ENCODE measurements at regions not wholly inside any gene's neighbourhood (a gene's known extent, or its start where the extent isn't known, plus 50 kb on each side); places are given as distances from the start of the nearest gene placed in this dataset.

DNA sequence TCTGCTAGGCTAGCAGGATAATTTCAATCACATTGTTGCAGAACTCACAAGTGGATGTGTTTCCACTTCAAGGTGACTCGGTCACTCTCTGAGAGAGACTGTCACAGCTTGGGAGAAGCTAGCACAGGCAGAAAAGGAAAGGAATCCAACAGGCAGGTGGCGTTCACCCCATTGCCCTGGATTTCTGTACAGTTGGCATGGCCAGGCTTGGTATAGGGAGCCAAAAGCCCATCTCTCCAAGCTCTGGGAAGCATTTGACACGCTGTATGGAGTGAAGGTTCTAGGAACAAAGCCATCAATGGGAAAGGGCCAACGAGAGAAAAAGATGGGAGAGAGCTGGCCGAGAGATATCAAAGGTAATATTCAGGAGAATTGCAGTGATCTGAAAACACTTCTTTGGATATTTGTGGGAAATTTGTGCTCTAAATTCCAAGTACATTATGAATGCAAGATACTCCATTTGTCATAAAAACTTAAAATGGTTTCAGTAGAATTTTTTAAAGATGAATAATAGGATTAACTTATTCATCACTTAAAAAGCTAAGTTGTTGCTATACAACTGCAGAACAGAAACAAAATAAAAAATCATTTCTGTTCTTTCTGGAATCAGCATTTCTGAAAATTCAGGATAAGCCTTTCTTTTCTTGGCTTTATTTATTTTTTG is 223.5 kb upstream of the NTM start:
- no peaks in the 10 kb centered on the region for H3K4me1 ChIP-seq
- intact Hi-C loops (cut with DNase I), result no loop called here
- H3K4me3 ChIP-seq, result no peak overlapping the region
- H3K27me3 ChIP-seq, result no peaks in the 10 kb centered on the region
- ATAC-seq (no peak), DNase-seq (no peak)
- 34% methylated on average over 5 of the region's 5 CpGs for WGBS (ENCODE audit: insufficient coverage, low coverage, low lambda C conversion rate, missing lambda C conversion rate)
- TF ChIP-seq CTCF (IDR thresholded peaks at IDR 0.05), result no peak
- no peak for TF ChIP-seq POLR2A (IDR thresholded peaks at IDR 0.05)
- no peaks in the 10 kb centered on the region for H3K36me3 ChIP-seq
- H3K9me3 ChIP-seq, result no peaks in the 10 kb centered on the region
- no peak overlapping the region for H3K27ac ChIP-seq

- H3K36me3 ChIP-seq, result no peaks in the 10 kb centered on the region
- DNase-seq (no peak), ATAC-seq (no peak)
- no peaks in the 10 kb centered on the region for H3K4me1 ChIP-seq
- WGBS (ENCODE audit: insufficient coverage, low coverage, low lambda C conversion rate, missing lambda C conversion rate), result 31% methylated on average over 7 of the region's 7 CpGs
- H3K4me3 ChIP-seq, result no peak overlapping the region
- no peak overlapping the region for H3K27ac ChIP-seq
- TF ChIP-seq CTCF (IDR thresholded peaks at IDR 0.05) (no peak), POLR2A (IDR thresholded peaks at IDR 0.05) (no peak)
- H3K9me3 ChIP-seq, result no peaks in the 10 kb centered on the region
- H3K27me3 ChIP-seq, result no peaks in the 10 kb centered on the region
- intact Hi-C loops (cut with DNase I), result no loop called here
Observed at GRCh38 chr11:131154351-131154750, 216.1 kb upstream of the NTM start.

DNA sequence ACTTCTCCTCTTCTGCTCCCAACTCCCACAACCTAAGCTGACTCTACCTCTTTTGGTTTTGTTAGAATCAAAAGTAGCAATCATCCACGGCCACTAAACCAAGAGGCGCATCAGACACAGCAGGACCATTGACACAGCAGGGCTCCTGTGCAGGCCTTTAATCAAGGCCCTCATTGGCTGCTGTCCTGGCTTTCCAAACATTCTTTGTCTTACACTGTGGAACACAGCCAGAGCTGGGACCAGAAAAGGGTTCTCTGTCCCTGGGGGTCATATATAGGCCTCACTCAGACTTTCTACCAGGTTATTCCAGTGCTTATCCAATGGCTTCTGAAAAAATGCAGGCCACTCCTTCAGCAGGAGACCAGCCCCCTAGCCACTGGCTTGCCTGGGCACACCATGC is 212.7 kb upstream of the NTM start:
- H3K27me3 ChIP-seq, result no peaks in the 10 kb centered on the region
- WGBS (ENCODE audit: insufficient coverage, low coverage, low lambda C conversion rate, missing lambda C conversion rate), result 74% methylated on average over 2 of the region's 2 CpGs
- TF ChIP-seq POLR2A (IDR thresholded peaks at IDR 0.05) (no peak), CTCF (IDR thresholded peaks at IDR 0.05) (no peak)
- intact Hi-C loops (cut with DNase I), result no loop called here
- no peaks in the 10 kb centered on the region for H3K4me1 ChIP-seq
- no peak overlapping the region for H3K4me3 ChIP-seq
- H3K27ac ChIP-seq, result no peak overlapping the region
- H3K9me3 ChIP-seq, result no peaks in the 10 kb centered on the region
- H3K36me3 ChIP-seq, result no peaks in the 10 kb centered on the region
- ATAC-seq (no peak), DNase-seq (no peak)

GRCh38 chr11:131160846-131161245 is 209.6 kb upstream of the NTM start:
- TF ChIP-seq POLR2A (IDR thresholded peaks at IDR 0.05) (no peak), CTCF (IDR thresholded peaks at IDR 0.05) (no peak)
- H3K4me3 ChIP-seq, result no peak overlapping the region
- DNase-seq (no peak), ATAC-seq (no peak)
- H3K4me1 ChIP-seq, result no peaks in the 10 kb centered on the region
- H3K9me3 ChIP-seq, result no peaks in the 10 kb centered on the region
- WGBS (ENCODE audit: insufficient coverage, low coverage, low lambda C conversion rate, missing lambda C conversion rate), result 43% methylated on average over 7 of the region's 7 CpGs
- H3K36me3 ChIP-seq, result no peaks in the 10 kb centered on the region
- H3K27ac ChIP-seq, result no peak overlapping the region
- H3K27me3 ChIP-seq, result no peaks in the 10 kb centered on the region
- intact Hi-C loops (cut with DNase I), result no loop called here

- Histone ChIP-seq H3K9me3 (no peaks in the 10 kb centered on the region), H3K27me3 (no peaks in the 10 kb centered on the region), H3K27ac (no peak overlapping the region), H3K4me3 (no peak overlapping the region), H3K36me3 (no peaks in the 10 kb centered on the region), H3K4me1 (no peaks in the 10 kb centered on the region)
- intact Hi-C loops (cut with DNase I), result no loop called here
- no peak for ATAC-seq
- TF ChIP-seq POLR2A (IDR thresholded peaks at IDR 0.05) (no peak), CTCF (IDR thresholded peaks at IDR 0.05) (no peak)
- DNase-seq, result no peak
- 63% methylated on average over 8 of the region's 8 CpGs for WGBS (ENCODE audit: insufficient coverage, low coverage, low lambda C conversion rate, missing lambda C conversion rate)
Observed at GRCh38 chr11:131163613-131164012, 206.8 kb upstream of the NTM start.

Measured in right lobe of liver (tissue), 6 donors.